ENCODE measurements at regions not wholly inside any gene's neighbourhood (a gene's known extent, or its start where the extent isn't known, plus 50 kb on each side); places are given as distances from the start of the nearest gene placed in this dataset.

GRCh38 chr11:119858288-119858687, 129.3 kb upstream of the NECTIN1 start:
- H3K4me1 ChIP-seq = no peaks in the 10 kb centered on the region
- no peak overlapping the region for H3K27ac ChIP-seq
- TF ChIP-seq POLR2A (IDR thresholded peaks at IDR 0.05) = no peak
- TF ChIP-seq, protein P1, sequence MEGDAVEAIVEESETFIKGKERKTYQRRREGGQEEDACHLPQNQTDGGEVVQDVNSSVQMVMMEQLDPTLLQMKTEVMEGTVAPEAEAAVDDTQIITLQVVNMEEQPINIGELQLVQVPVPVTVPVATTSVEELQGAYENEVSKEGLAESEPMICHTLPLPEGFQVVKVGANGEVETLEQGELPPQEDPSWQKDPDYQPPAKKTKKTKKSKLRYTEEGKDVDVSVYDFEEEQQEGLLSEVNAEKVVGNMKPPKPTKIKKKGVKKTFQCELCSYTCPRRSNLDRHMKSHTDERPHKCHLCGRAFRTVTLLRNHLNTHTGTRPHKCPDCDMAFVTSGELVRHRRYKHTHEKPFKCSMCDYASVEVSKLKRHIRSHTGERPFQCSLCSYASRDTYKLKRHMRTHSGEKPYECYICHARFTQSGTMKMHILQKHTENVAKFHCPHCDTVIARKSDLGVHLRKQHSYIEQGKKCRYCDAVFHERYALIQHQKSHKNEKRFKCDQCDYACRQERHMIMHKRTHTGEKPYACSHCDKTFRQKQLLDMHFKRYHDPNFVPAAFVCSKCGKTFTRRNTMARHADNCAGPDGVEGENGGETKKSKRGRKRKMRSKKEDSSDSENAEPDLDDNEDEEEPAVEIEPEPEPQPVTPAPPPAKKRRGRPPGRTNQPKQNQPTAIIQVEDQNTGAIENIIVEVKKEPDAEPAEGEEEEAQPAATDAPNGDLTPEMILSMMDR (IDR thresholded peaks at IDR 0.05) = no peak
- intact Hi-C loops (cut with DNase I) = no loop called here
- no peaks in the 10 kb centered on the region for H3K36me3 ChIP-seq (replicated peaks in 1 of 2; ENCODE audit: insufficient read depth in 1 of 2, low read depth in 2 of 2)
- WGBS, 2 donors = 54 to 66% methylated on average over 12 of the region's 12 CpGs
- H3K4me3 ChIP-seq = no peak overlapping the region
- DNase-seq (no peak), ATAC-seq (no peak)
- H3K27me3 ChIP-seq = no peaks in the 10 kb centered on the region
- no peaks in the 10 kb centered on the region for H3K9me3 ChIP-seq

DNA sequence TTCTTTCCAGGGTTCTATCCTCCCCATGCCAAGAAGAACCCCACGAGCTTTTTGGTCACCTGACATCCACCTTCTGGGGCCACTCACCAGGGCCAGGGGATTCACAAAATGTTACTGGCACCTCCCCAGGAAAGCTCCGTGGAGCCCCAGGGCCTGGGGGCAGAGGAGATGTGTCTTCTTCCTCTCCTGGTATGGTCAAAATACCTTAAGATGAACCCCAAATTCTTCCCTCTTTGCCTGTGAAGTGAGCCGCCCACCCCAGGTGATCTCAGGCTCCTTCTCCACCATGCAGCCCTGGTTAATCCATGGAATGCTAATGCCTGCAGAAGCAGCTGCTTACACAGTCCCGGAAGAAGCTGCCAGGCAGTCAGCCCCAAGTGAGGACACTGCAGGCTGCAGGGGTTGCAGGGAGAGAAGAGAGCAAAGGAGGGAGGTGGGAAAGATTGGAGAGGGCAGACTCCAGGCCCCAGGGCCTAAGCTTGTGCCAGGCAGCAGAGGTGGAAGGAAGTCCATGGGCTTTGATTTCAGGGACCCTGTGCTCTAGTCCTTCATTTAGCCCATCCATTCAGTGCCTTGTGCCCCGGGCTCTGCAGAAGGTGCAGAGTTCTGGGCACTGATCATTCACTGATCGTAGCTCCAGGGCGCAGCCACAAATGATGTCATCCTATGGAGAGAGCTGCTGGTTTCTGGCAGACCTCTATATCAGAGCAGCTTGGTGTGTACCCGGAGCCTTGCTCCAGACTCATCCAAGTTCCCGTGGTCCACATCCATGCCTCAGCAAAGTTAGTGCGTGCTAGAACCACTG, 127.9 kb upstream of the NECTIN1 start:
- 81 to 85% methylated on average over 10 of the region's 10 CpGs for WGBS, 2 donors

GRCh38 chr11:119855066-119855465, 126.1 kb upstream of the NECTIN1 start:
- DNase-seq = no peak
- Histone ChIP-seq H3K4me3 (no peak overlapping the region), H3K27ac (no peak overlapping the region), H3K9me3 (no peaks in the 10 kb centered on the region), H3K4me1 (no peaks in the 10 kb centered on the region), H3K36me3 (replicated peaks in 1 of 2; ENCODE audit: insufficient read depth in 1 of 2, low read depth in 2 of 2) (no peaks in the 10 kb centered on the region), H3K27me3 (no peaks in the 10 kb centered on the region)
- intact Hi-C loops (cut with DNase I) = no loop called here
- no peak for ATAC-seq
- 60 to 67% methylated on average over 1 of the region's 1 CpG for WGBS, 2 donors
- TF ChIP-seq, protein P1 (IDR thresholded peaks at IDR 0.05) = no peak
- TF ChIP-seq POLR2A (IDR thresholded peaks at IDR 0.05) = no peak

More for the DNA sequence above, 127.9 kb upstream of the NECTIN1 start:
- TF ChIP-seq POLR2A (IDR thresholded peaks at IDR 0.05) = no peak
- TF ChIP-seq, protein P1 (IDR thresholded peaks at IDR 0.05) = no peak
- no peak overlapping the region for H3K27ac ChIP-seq
- H3K27me3 ChIP-seq = no peaks in the 10 kb centered on the region
- H3K4me3 ChIP-seq = no peak overlapping the region
- H3K4me1 ChIP-seq = no peaks in the 10 kb centered on the region
- no peak for ATAC-seq
- H3K36me3 ChIP-seq (replicated peaks in 1 of 2; ENCODE audit: insufficient read depth in 1 of 2, low read depth in 2 of 2) = no peaks in the 10 kb centered on the region
- intact Hi-C loops (cut with DNase I) = no loop called here
- no peaks in the 10 kb centered on the region for H3K9me3 ChIP-seq
- DNase-seq = no peak

DNA sequence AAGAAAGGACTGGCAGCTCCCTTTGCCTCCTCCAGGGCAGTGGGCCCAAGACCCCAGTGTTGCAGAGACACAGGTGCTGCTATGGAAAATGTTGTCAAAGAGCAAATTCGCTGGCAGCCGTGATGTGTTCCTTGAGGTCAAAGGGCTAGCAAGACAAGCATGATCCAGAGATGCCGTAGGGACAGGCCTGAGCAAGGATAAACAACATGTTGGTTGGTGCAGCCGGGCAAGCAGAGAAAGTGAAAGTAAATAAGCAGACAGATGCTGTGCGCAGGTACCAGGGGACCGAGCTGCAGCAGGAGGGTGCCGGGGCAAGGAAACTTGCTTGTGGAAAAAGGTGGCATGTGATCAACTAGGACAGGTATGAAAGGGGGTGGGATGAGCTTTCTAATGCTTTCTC, 125.5 kb upstream of the NECTIN1 start:
- H3K4me3 ChIP-seq = no peak overlapping the region
- ATAC-seq = no peak
- peak in 3 of 4 donors; percentile 6 to 20 (median 12) for DNase-seq

More for the DNA sequence above, 125.5 kb upstream of the NECTIN1 start:
- H3K27me3 ChIP-seq = no peaks in the 10 kb centered on the region
- WGBS, 2 donors = 79 to 83% methylated on average over 7 of the region's 7 CpGs
- TF ChIP-seq POLR2A (IDR thresholded peaks at IDR 0.05) = no peak
- TF ChIP-seq, protein P1 (IDR thresholded peaks at IDR 0.05) = no peak
- no peaks in the 10 kb centered on the region for H3K36me3 ChIP-seq (replicated peaks in 1 of 2; ENCODE audit: insufficient read depth in 1 of 2, low read depth in 2 of 2)
- no peaks in the 10 kb centered on the region for H3K9me3 ChIP-seq
- H3K4me1 ChIP-seq = no peaks in the 10 kb centered on the region
- no peak overlapping the region for H3K27ac ChIP-seq
- intact Hi-C loops (cut with DNase I) = no loop called here
